GM18861 (cell line): ENCODE measurements at regions not wholly inside any gene's neighbourhood (a gene's known extent, or its start where the extent isn't known, plus 50 kb on each side); places are given as distances from the start of the nearest gene placed in this dataset.
"Not testable (repeated sequence)": the region's sequence is repeated elsewhere in the genome, so short reads cannot be mapped to it uniquely, and the experiment has no call there.

Experiments used
- ATAC-seq: cut with Tn5 transposase; IDR thresholded peaks from one replicate; pipeline ENCODE4 v1.9.1; 2021; ENCODE audit not compliant: unreplicated experiment

GRCh38 chr7:73244782-73245311 is 63.8 kb downstream of the NSUN5 start:
- not testable (repeated sequence) for ATAC-seq

- peak; percentile 79 for ATAC-seq
These were observed 73.5 kb downstream of the NSUN5 start for GRCh38 chr7:73234994-73235717.

GRCh38 chr7:73225745-73226144 is 82.9 kb downstream of the NSUN5 start:
- not testable (repeated sequence) for ATAC-seq

- ATAC-seq, result not testable (repeated sequence)
These were observed 86.9 kb downstream of the NSUN5 start for GRCh38 chr7:73221724-73222123.

GRCh38 chr7:73220766-73221370 is 87.8 kb downstream of the NSUN5 start:
- ATAC-seq, result not testable (repeated sequence)

GRCh38 chr7:73220357-73220756 is 88.3 kb downstream of the NSUN5 start:
- peak; percentile 73 for ATAC-seq

- ATAC-seq, result not testable (repeated sequence)
These were observed 89.8 kb downstream of the NSUN5 start for GRCh38 chr7:73218802-73219201.

- ATAC-seq, result not testable (repeated sequence)
These were observed 92.5 kb downstream of the NSUN5 start for GRCh38 chr7:73216046-73216675.

GRCh38 chr7:73215232-73215631 is 93.4 kb downstream of the NSUN5 start:
- not testable (repeated sequence) for ATAC-seq

- not testable (repeated sequence) for ATAC-seq
These were observed 94.2 kb downstream of the NSUN5 start for GRCh38 chr7:73214471-73214870.

GRCh38 chr7:73213076-73213475 is 95.5 kb downstream of the NSUN5 start:
- ATAC-seq, result peak; percentile 22

- not testable (repeated sequence) for ATAC-seq
These were observed 103.0 kb downstream of the NSUN5 start for GRCh38 chr7:73205594-73205993.

GRCh38 chr7:73204898-73205297 is 103.7 kb downstream of the NSUN5 start:
- not testable (repeated sequence) for ATAC-seq

- not testable (repeated sequence) for ATAC-seq
These were observed 105.3 kb downstream of the NSUN5 start for GRCh38 chr7:73203312-73203711.

- not testable (repeated sequence) for ATAC-seq
These were observed 107.4 kb downstream of the NSUN5 start for GRCh38 chr7:73201264-73201663.

GRCh38 chr7:73200518-73201099 is 108.0 kb downstream of the NSUN5 start:
- ATAC-seq, result not testable (repeated sequence)

GRCh38 chr7:73193991-73194390 is 108.2 kb upstream of the SPDYE9 start:
- not testable (repeated sequence) for ATAC-seq

- ATAC-seq, result not testable (repeated sequence)
These were observed 104.8 kb upstream of the SPDYE9 start for GRCh38 chr7:73190483-73191155.

GRCh38 chr7:73188287-73188686 is 102.4 kb upstream of the SPDYE9 start:
- not testable (repeated sequence) for ATAC-seq

GRCh38 chr7:73186589-73187309 is 100.9 kb upstream of the SPDYE9 start:
- not testable (repeated sequence) for ATAC-seq
